ENCODE measurements at regions not wholly inside any gene's neighbourhood (a gene's known extent, or its start where the extent isn't known, plus 50 kb on each side); places are given as distances from the start of the nearest gene placed in this dataset.

DNA sequence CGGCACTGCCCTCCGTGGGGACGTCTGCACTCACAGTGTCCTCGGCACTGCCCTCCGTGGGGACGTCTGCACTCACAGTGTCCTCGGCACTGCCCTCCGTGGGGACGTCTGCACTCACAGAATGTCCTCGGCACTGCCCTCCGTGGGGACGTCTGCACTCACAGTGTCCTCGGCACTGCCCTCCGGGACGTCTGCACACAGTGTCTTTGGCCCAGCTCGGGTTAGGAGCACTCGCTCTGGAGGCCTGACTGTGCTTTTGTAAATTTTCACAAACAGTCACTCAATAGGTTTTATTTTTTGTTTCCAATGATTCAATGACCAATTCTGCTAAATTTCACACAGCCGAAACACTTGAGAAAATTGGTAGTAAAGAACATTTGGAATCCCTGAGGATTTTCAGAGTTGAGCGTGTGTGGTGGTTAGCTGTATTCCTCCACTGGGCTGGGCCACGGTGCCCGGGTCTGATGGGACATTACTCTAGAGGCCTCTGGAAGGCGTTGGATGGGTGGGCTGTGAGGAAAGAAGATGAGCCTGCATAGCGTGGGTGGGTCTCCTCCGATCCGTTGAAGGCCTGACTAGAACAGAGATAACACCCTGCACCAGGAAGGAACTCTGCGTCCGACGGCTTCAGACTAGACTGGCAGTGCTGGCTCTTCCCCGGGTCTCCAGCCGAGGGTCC is 134.8 kb downstream of the RTP5 start:
- TF ChIP-seq USF1 (IDR thresholded peaks at IDR 0.05) (no peak), TCF12 (IDR thresholded peaks at IDR 0.05; ENCODE audit: low read depth) (no peak), RAD21 (IDR thresholded peaks at IDR 0.05; ENCODE audit: low read depth) (no peak), YY1 (IDR thresholded peaks at IDR 0.05; ENCODE audit: low read depth) (no peak), EP300 (IDR thresholded peaks at IDR 0.05; ENCODE audit: borderline replicate concordance) (no peak), CEBPB (IDR thresholded peaks at IDR 0.05) (no peak)
- TF ChIP-seq, protein P1, sequence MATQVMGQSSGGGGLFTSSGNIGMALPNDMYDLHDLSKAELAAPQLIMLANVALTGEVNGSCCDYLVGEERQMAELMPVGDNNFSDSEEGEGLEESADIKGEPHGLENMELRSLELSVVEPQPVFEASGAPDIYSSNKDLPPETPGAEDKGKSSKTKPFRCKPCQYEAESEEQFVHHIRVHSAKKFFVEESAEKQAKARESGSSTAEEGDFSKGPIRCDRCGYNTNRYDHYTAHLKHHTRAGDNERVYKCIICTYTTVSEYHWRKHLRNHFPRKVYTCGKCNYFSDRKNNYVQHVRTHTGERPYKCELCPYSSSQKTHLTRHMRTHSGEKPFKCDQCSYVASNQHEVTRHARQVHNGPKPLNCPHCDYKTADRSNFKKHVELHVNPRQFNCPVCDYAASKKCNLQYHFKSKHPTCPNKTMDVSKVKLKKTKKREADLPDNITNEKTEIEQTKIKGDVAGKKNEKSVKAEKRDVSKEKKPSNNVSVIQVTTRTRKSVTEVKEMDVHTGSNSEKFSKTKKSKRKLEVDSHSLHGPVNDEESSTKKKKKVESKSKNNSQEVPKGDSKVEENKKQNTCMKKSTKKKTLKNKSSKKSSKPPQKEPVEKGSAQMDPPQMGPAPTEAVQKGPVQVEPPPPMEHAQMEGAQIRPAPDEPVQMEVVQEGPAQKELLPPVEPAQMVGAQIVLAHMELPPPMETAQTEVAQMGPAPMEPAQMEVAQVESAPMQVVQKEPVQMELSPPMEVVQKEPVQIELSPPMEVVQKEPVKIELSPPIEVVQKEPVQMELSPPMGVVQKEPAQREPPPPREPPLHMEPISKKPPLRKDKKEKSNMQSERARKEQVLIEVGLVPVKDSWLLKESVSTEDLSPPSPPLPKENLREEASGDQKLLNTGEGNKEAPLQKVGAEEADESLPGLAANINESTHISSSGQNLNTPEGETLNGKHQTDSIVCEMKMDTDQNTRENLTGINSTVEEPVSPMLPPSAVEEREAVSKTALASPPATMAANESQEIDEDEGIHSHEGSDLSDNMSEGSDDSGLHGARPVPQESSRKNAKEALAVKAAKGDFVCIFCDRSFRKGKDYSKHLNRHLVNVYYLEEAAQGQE (IDR thresholded peaks at IDR 0.05; ENCODE audit: low read depth), result no peak

Data from Ishikawa (cell line).